Choroid plexus epithelial cell (primary cell): ENCODE measurements at regions not wholly inside any gene's neighbourhood (a gene's known extent, or its start where the extent isn't known, plus 50 kb on each side); places are given as distances from the start of the nearest gene placed in this dataset.

ENCODE experiments used
- DNase-seq: peaks from one replicate; pipeline ENCODE4 v3.0.0-alpha.2; 2010; ENCODE audit warnings: low read depth
- H3K4me3 ChIP-seq: 2 replicates; pipeline ENCODE4 v1.5.1; 2011; ENCODE audit warnings: low read depth, mild to moderate bottlenecking, control low read depth, low read length, moderate library complexity
- TF ChIP-seq, protein P1 (sequence below): conservative IDR thresholded peaks from 2 replicates; pipeline ENCODE4 v1.5.1; 2011; ENCODE audit warnings: low read depth, mild to moderate bottlenecking, control low read depth, inconsistent platforms, low read length, moderate library complexity

DNA sequence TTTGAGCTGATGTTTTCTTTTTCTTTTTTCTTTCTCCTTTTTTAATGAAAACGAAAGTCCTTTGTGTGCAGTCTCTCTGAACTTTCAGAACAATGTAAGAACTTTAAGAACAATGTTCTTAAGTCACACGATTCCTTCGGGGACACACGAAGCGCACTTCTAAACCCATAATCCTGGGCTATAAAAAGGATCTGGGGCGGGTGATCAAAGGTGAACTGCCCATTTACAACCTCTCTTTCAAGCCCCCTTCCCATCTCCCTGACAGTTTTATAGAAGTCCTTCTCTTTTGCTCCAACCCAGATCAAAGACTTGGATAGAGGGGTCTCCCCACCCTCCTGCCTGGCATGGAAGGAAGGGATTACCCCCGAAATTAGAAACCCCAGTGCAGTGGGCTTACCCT, 126.8 kb downstream of the BDH1 start:
- DNase-seq, result no peak
- H3K4me3 ChIP-seq, result no peak overlapping the region
- TF ChIP-seq, protein P1, sequence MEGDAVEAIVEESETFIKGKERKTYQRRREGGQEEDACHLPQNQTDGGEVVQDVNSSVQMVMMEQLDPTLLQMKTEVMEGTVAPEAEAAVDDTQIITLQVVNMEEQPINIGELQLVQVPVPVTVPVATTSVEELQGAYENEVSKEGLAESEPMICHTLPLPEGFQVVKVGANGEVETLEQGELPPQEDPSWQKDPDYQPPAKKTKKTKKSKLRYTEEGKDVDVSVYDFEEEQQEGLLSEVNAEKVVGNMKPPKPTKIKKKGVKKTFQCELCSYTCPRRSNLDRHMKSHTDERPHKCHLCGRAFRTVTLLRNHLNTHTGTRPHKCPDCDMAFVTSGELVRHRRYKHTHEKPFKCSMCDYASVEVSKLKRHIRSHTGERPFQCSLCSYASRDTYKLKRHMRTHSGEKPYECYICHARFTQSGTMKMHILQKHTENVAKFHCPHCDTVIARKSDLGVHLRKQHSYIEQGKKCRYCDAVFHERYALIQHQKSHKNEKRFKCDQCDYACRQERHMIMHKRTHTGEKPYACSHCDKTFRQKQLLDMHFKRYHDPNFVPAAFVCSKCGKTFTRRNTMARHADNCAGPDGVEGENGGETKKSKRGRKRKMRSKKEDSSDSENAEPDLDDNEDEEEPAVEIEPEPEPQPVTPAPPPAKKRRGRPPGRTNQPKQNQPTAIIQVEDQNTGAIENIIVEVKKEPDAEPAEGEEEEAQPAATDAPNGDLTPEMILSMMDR, result no peak

DNA sequence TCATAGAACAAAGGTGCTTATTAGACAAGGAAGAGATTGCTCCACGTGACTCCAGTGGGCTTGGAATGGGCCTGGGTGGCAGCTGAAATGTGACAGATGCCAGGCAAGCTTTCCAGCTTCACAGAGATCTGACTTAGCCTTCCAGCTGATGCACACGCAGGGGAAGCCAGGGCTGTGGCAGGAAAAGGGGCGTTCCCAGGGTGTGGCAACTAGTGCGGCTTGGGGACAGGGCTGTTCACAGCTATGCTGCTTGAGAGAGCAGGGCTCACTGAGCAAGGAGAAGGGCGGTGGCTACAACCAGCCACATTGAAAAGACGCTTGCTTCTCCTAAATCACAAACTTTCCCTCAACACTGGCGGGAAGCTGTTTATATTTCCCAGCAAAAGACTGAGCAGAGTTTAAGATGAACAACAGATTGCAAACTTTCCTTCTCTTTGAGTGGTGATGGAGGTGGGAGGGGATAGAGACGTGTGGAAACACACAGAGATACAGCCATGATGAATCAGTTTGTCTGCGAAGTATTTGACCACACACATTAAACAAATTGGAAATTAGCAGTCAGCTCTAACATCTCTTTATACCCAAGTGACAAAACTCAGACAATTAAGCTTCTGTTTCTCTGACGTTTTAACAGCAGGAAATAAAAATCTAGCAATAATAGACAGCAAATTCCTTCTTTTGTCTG, 127.5 kb downstream of the BDH1 start:
- TF ChIP-seq, protein P1, result no peak
- peak; percentile 56 for DNase-seq

DNA sequence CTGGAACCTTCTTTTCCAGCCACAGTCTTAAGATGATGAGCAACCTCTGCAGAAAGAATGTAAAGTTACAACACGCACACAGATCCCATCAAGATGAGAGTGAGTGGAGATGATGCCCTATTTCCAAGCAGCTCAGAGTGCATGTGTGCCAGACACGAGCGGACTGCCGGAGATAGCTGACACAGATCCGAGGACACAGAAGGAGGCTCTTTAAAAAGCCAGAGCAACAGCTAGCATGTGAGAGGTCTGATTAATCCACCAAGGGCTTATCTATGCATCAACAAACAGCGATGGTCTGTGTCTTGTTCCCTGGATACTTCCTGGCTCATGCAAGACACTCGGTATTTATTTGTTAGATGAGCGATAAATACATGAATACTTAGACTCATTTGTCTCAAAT, 128.6 kb upstream of the DLG1 start:
- TF ChIP-seq, protein P1, result no peak
- H3K4me3 ChIP-seq, result no peak overlapping the region
- DNase-seq, result peak; percentile 53

More for the DNA sequence above, 127.5 kb downstream of the BDH1 start:
- no peak overlapping the region for H3K4me3 ChIP-seq

DNA sequence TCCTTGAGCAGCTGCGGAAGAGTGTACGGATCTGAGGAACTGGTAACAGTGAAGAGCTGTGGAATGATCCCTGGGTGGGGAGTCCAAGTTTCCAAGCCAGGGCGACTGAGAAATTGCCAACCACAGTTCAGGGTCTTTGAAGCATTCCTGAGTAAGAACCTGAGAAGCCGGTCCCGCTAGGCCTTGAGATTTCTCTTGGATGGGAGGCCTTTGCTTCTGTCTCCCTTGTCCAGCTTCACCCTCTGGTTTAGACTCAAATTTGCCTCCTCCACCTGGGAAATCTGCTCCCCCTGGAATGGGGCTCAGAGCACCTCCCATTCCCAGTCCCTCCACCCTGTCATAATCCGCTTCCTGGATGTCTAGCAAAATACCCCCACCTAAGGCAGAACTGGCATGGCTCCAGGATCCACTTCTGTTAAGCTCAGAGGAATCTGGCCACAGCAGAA, 127.7 kb upstream of the DLG1 start:
- DNase-seq, result peak; percentile 51
- TF ChIP-seq, protein P1, result no peak
- no peak overlapping the region for H3K4me3 ChIP-seq

DNA sequence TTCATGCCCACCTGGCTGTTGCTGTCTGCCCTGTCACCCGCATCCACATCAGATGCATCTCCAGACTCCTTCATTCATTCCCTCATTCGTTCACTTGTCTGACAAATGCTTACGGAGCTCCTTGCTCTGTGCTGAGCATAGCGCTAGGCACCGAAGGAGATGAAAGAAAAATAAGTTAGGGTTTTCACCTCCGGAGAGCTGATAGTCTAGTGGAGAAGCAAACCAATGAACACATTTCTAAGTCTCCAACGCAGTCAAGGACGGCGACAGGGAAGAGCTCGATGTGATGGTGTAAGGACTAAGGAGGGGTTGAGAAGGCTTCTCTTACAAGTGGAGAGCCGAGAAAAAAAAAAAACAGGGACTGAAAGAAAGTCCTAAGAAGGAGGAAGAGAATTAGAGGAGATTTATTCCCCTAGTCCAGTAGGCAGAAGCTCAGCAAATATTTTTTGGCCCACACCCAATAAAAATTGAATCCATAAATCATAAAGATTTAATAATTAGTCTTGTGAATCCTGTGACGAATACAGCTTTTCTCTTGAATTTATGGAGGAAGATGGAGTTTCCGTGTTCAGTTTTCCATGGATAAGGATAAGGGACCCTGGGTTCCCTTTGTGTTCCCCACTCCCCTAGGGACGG, 127.2 kb upstream of the DLG1 start:
- TF ChIP-seq, protein P1, result no peak
- no peak for DNase-seq
- H3K4me3 ChIP-seq, result no peak overlapping the region

DNA sequence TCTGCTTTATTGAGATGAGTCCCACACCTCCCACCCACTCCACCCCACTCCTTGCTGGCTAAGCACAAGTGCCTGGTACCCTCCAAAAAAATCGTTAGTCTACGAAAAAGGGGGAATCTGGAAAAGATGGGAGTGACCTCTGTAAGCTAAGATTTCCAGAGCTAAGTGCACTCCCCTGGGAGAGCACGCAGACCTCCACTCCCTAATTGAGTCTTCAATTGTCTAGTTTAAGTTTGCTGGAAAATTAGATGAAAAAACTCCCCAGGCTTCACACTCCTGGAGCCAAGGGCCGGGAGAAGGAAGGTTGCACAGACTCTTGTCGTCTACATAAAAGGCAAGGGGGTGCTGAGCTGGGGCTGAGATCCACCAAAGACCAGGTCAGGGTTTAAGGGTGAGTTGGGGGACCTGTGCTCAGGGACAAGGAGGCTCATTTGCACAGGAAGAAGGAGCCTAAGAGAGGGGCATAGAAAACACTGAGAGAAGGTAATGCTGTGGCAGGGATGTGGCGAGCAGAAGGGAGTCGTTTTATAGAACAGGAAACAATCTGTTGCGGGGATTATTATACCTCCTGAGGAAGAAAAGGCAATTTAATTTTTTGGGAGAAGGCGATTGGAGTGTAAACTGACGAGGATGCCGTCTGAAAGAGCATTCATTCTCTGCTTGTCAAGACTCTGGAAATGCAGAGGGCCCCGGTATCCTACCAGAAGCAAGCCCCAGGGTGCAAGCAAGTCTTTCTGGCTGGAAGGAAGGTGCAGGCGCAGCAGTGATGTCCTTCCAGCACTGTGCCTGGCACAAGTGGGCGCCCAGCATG, 126.5 kb upstream of the DLG1 start:
- TF ChIP-seq, protein P1, result no peak
- no peak overlapping the region for H3K4me3 ChIP-seq
- no peak for DNase-seq
